ENCODE measurements at regions not wholly inside any gene's neighbourhood (a gene's known extent, or its start where the extent isn't known, plus 50 kb on each side); places are given as distances from the start of the nearest gene placed in this dataset.

DNA sequence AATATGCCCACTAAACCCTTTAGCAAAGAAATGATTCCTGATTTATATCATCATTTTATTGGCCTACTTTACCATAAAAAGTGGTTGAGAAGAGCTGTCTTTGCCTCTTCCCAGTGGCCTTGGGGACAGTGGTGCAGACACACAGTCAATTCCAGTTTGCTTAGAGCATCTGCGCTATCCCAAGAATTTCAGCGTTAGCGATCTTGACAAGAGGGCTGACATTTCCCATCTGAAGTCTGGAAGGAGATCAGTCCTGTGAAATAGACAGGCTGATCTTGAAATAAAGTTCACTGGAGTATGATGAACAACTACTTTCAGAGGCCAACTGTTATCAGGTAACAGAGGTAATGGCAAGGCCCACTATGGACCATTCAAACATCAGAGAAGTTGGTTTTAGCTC, 475.3 kb upstream of the NRP1 start:
- TF ChIP-seq, protein P1, sequence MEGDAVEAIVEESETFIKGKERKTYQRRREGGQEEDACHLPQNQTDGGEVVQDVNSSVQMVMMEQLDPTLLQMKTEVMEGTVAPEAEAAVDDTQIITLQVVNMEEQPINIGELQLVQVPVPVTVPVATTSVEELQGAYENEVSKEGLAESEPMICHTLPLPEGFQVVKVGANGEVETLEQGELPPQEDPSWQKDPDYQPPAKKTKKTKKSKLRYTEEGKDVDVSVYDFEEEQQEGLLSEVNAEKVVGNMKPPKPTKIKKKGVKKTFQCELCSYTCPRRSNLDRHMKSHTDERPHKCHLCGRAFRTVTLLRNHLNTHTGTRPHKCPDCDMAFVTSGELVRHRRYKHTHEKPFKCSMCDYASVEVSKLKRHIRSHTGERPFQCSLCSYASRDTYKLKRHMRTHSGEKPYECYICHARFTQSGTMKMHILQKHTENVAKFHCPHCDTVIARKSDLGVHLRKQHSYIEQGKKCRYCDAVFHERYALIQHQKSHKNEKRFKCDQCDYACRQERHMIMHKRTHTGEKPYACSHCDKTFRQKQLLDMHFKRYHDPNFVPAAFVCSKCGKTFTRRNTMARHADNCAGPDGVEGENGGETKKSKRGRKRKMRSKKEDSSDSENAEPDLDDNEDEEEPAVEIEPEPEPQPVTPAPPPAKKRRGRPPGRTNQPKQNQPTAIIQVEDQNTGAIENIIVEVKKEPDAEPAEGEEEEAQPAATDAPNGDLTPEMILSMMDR (IDR thresholded peaks at IDR 0.05) = no peak
- no peak for TF ChIP-seq EZH2 (IDR thresholded peaks at IDR 0.05; ENCODE audit: borderline replicate concordance, insufficient read depth, low read depth, low read length, poor library complexity, severe bottlenecking)

Data from B cell (primary cell).